ENCODE measurements at regions not wholly inside any gene's neighbourhood (a gene's known extent, or its start where the extent isn't known, plus 50 kb on each side); places are given as distances from the start of the nearest gene placed in this dataset.
A peak's percentile ranks its signal among the peaks of the same experiment; 100 is the strongest.
"Not testable (repeated sequence)": the region's sequence is repeated elsewhere in the genome, so short reads cannot be mapped to it uniquely, and the experiment has no call there.

DNA sequence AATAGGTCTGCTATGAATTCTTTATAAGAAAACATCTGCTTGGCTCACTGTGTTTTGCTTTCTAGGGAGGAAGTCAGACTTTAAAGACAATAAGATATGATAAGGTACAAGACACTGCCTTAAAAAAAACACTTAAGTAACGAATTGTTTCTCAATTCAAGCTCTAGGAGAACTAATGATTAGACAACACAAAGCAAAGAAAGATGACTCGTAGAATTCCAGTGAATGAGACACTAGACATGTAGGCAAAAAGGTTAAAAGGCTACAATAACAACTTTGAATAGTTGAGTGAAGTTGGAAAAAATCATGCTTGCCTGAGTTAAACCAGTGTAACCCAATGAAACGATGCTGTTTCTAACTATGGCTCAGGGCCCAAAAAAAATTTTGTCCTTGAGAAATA, 344.4 kb upstream of the ACTRT1 start:
- no peaks in the 10 kb centered on the region for H3K4me1 Mint-ChIP-seq
- no peaks in the 10 kb centered on the region for H3K27me3 Mint-ChIP-seq
- DNase-seq, result no peak
- peaks cover 0 to 3% of the 10 kb centered on the region in 2 donors for H3K9me3 Mint-ChIP-seq
- no peak overlapping the region for H3K4me3 Mint-ChIP-seq
- no peak overlapping the region for H3K27ac Mint-ChIP-seq
- ATAC-seq (replicated peaks), result no peak
- no peaks in the 10 kb centered on the region for H3K36me3 Mint-ChIP-seq

GRCh38 chrX:128383846-128384245, 331.6 kb upstream of the ACTRT1 start:
- DNase-seq; H3K27me3 Mint-ChIP-seq; H3K27ac Mint-ChIP-seq; H3K4me3 Mint-ChIP-seq; H3K4me1 Mint-ChIP-seq; H3K9me3 Mint-ChIP-seq; ATAC-seq (replicated peaks); H3K36me3 Mint-ChIP-seq: not testable (repeated sequence)

DNA sequence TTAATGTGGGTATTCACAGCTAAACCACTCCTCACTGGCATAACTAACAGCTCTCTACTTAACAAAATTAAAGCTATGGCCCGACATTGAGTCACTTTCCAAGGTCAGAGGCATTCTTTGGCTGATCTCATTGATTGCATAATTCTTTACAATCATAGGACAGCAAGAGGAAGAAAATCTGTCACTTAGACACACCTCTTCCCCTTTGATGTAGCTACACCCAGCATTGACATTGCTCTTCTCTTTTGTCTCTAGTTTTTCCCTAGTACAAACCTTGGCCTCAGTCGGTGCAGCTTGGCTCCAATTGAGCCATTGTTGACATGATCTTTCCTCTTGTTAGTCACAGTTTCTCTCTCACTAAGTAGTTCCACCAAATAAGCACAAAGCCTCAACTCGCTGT, 313.3 kb upstream of the ACTRT1 start:
- no peaks in the 10 kb centered on the region for H3K36me3 Mint-ChIP-seq
- H3K27ac Mint-ChIP-seq, result no peak overlapping the region
- no peak for DNase-seq
- H3K9me3 Mint-ChIP-seq, result peaks cover 0 to 3% of the 10 kb centered on the region in 2 donors
- no peaks in the 10 kb centered on the region for H3K27me3 Mint-ChIP-seq
- ATAC-seq (replicated peaks), result no peak
- no peak overlapping the region for H3K4me3 Mint-ChIP-seq
- no peaks in the 10 kb centered on the region for H3K4me1 Mint-ChIP-seq

- no peaks in the 10 kb centered on the region for H3K27me3 Mint-ChIP-seq
- H3K27ac Mint-ChIP-seq, result no peak overlapping the region
- H3K4me3 Mint-ChIP-seq, result no peak overlapping the region
- no peak for DNase-seq
- H3K4me1 Mint-ChIP-seq, result no peaks in the 10 kb centered on the region
- ATAC-seq (replicated peaks), result no peak
- H3K36me3 Mint-ChIP-seq, result no peaks in the 10 kb centered on the region
- H3K9me3 Mint-ChIP-seq, result peaks cover 2 to 4% of the 10 kb centered on the region in 2 donors
Measured at GRCh38 chrX:128335671-128336070, 283.5 kb upstream of the ACTRT1 start.

DNA sequence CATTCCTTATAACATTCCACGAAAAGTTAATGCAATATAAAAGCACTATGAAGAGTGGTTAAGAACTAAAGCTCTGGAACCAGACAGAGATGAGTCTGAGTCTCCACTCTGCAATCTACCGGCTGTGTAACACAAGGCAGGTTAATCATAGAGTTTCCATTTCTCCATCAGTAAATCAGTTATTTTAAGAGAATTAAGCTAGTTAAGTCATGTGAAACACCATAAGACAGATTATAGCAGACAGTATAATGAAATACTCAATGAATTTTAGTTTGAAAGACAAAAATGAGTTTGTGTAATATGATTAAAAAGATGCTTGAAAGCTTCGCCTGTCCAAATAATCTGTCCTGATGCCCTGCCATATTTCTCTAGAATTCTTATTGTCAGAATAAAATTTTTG, 282.6 kb upstream of the ACTRT1 start:
- DNase-seq, result no peak
- Mint-ChIP-seq H3K27me3 (no peaks in the 10 kb centered on the region), H3K36me3 (no peaks in the 10 kb centered on the region), H3K9me3 (peaks cover 2 to 4% of the 10 kb centered on the region in 2 donors), H3K4me3 (no peak overlapping the region), H3K27ac (no peak overlapping the region), H3K4me1 (no peaks in the 10 kb centered on the region)
- ATAC-seq (replicated peaks), result no peak

GRCh38 chrX:128310912-128311311, 258.7 kb upstream of the ACTRT1 start:
- Mint-ChIP-seq H3K36me3 (no peaks in the 10 kb centered on the region), H3K27ac (no peak overlapping the region), H3K27me3 (no peaks in the 10 kb centered on the region), H3K4me1 (no peaks in the 10 kb centered on the region), H3K9me3 (peaks cover 0 to 3% of the 10 kb centered on the region in 2 donors), H3K4me3 (no peak overlapping the region)
- no peak for DNase-seq
- ATAC-seq (replicated peaks), result no peak

DNA sequence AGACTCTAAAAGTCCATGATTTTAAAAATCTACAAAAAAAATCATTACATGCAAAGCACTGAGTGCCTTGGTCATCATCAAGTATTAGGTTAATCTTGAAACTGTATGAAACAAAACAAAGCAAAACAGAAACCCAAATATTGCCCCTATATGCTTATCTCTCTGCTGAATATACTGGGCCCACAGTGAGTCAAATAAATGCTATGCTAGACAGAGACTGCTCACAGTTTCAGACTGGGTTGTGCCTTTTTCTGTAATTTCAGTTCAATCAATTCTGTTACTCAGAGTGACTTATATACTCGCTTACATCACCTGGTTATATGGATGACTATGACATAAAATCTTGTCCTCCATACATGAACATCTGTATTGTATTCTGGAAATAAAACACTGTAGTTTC, 257.1 kb upstream of the ACTRT1 start:
- H3K4me1 Mint-ChIP-seq, result no peaks in the 10 kb centered on the region
- DNase-seq (no peak), ATAC-seq (replicated peaks) (no peak)
- H3K36me3 Mint-ChIP-seq, result no peaks in the 10 kb centered on the region
- peaks cover 0 to 3% of the 10 kb centered on the region in 2 donors for H3K9me3 Mint-ChIP-seq
- H3K27me3 Mint-ChIP-seq, result no peaks in the 10 kb centered on the region
- no peak overlapping the region for H3K27ac Mint-ChIP-seq
- H3K4me3 Mint-ChIP-seq, result no peak overlapping the region

GRCh38 chrX:128294198-128294597, 242.0 kb upstream of the ACTRT1 start:
- Mint-ChIP-seq H3K4me3 (no peak overlapping the region), H3K4me1 (no peaks in the 10 kb centered on the region), H3K27me3 (no peaks in the 10 kb centered on the region), H3K36me3 (no peaks in the 10 kb centered on the region), H3K9me3 (peaks cover 3 to 9% of the 10 kb centered on the region in 2 donors), H3K27ac (no peak overlapping the region)
- no peak for DNase-seq
- ATAC-seq (replicated peaks), result no peak

- Mint-ChIP-seq H3K27me3 (no peaks in the 10 kb centered on the region), H3K27ac (no peak overlapping the region), H3K4me3 (no peak overlapping the region), H3K4me1 (no peaks in the 10 kb centered on the region), H3K9me3 (peaks cover 0 to 9% of the 10 kb centered on the region in 2 donors), H3K36me3 (no peaks in the 10 kb centered on the region)
- DNase-seq, result no peak
- no peak for ATAC-seq (replicated peaks)
Measured at GRCh38 chrX:128287693-128288092, 235.5 kb upstream of the ACTRT1 start.

DNA sequence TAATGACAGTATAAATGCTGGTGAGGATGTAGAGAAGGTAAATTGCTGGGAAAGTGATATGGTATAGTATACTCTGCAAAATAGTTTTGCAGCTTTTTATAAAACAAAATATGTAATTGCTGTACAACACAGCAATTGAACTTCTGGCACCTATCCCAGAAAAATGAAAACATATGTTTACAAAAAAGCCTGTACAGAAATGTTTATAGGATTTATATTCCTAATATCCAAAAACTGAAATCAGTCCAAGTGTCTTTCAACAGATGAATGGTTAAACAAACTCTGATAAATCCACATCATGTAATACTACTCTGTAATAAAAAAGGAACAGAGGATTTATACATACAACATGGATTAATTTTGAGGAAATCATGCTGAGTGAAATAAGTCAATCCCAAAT, 198.4 kb upstream of the ACTRT1 start:
- no peak for ATAC-seq (replicated peaks)
- H3K27ac Mint-ChIP-seq, result no peak overlapping the region
- no peaks in the 10 kb centered on the region for H3K36me3 Mint-ChIP-seq
- no peak for DNase-seq
- no peaks in the 10 kb centered on the region for H3K4me1 Mint-ChIP-seq
- no peak overlapping the region for H3K4me3 Mint-ChIP-seq
- H3K9me3 Mint-ChIP-seq, result no peaks in the 10 kb centered on the region
- no peaks in the 10 kb centered on the region for H3K27me3 Mint-ChIP-seq

GRCh38 chrX:128216364-128216763, 164.2 kb upstream of the ACTRT1 start:
- no peak overlapping the region for H3K27ac Mint-ChIP-seq
- no peaks in the 10 kb centered on the region for H3K36me3 Mint-ChIP-seq
- peaks cover 4% of the 10 kb centered on the region in 2 donors for H3K9me3 Mint-ChIP-seq
- H3K4me1 Mint-ChIP-seq, result no peaks in the 10 kb centered on the region
- DNase-seq, result no peak
- no peak for ATAC-seq (replicated peaks)
- H3K4me3 Mint-ChIP-seq, result no peak overlapping the region
- no peaks in the 10 kb centered on the region for H3K27me3 Mint-ChIP-seq

DNA sequence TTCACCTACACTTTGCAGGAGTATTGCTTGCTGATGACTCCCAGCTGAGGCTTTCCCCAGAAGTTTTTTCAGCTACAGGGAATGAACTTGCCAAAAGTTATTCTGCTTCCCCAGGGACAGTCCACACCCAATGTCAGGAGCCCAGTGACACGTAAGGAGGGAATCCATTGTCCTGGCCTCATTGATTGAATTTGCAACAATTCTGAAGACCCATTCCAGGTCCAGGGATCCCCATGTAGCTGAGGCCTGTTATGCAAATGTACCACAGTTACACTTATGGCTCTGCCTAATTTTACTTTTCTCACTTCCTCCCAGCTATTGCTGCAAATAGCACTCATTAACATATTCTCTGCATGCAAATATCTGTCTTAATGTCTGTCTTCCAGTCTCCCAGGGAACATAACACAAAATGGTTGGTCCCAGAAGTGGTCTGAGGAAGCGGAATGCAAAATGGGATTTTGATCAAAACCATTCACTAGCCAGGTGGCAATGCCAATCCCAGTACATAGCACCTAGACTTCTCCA, 113.7 kb upstream of the ACTRT1 start:
- peaks cover 0 to 2% of the 10 kb centered on the region in 2 donors for H3K9me3 Mint-ChIP-seq
- no peaks in the 10 kb centered on the region for H3K36me3 Mint-ChIP-seq
- no peak for DNase-seq
- H3K4me1 Mint-ChIP-seq, result no peaks in the 10 kb centered on the region
- no peak overlapping the region for H3K27ac Mint-ChIP-seq
- no peaks in the 10 kb centered on the region for H3K27me3 Mint-ChIP-seq
- H3K4me3 Mint-ChIP-seq, result no peak overlapping the region
- no peak for ATAC-seq (replicated peaks)

DNA sequence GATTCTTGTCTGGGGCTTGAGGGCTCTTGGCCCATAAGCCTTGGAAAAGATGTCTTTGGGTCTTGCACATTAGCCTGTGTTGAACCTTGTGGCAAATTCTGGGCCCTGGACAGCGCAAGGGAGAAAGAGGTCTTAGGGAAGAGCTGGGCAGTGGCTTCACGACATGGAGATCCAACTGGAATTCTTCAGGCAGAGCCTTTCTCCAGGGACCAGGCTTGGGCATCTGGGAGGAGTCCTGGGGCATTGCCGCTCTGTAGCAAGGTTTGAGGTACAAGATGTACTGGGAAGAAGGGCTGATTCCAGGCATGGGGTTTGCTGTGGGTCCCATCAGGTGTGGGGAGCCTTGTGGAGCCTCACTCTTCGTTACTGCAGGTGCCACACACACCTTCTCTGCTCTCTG, 104.0 kb upstream of the ACTRT1 start:
- ATAC-seq (replicated peaks) (no peak), DNase-seq (no peak)
- Mint-ChIP-seq H3K4me3 (no peak overlapping the region), H3K27me3 (no peaks in the 10 kb centered on the region), H3K27ac (no peak overlapping the region), H3K4me1 (no peaks in the 10 kb centered on the region), H3K36me3 (no peaks in the 10 kb centered on the region), H3K9me3 (peaks cover 11 to 26% of the 10 kb centered on the region in 2 donors)

DNA sequence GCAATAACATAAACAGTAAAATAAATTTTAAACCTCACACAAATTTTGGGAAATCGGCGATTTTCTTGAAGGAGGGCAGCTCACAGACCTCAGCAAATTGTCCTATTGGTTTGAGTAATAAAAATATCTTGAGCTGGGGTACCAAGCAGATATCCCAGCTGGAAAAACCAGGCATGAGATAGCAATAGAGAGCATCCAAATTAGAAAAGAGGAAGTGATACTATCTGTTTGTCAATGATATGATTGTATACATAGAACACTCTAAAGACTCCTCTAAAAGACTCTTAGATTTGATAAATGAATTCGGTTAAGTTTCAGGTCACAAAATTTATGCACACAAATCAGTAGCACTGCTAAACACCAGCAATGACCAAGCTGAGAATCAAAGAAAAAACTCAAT, 90.5 kb upstream of the ACTRT1 start:
- H3K4me3 Mint-ChIP-seq, result no peak overlapping the region

DNA sequence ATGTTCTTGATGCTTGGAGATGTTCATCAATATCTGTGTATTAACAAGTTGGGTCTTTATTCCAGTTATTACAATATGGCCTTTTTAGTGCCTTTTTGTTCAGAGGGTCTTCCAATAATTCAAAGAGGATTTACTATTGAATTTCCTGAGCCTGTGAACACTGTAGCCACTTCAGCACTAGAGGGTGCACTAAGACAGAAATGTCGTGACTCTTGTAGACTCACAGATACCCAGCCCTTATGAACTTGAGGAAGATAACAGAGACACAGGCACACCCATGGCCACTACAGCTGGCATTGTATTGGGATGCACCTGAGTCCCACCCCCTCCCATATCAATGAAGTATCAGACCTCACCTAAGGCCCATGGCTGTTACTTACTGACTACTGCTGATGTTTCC, 54.4 kb upstream of the ACTRT1 start:
- H3K27ac Mint-ChIP-seq, result no peak overlapping the region
- peaks cover 0 to 1% of the 10 kb centered on the region in 2 donors for H3K9me3 Mint-ChIP-seq
- no peaks in the 10 kb centered on the region for H3K4me1 Mint-ChIP-seq
- H3K36me3 Mint-ChIP-seq, result no peaks in the 10 kb centered on the region
- H3K4me3 Mint-ChIP-seq, result no peak overlapping the region
- DNase-seq (no peak), ATAC-seq (replicated peaks) (peak in 1 of 2 donors; percentile 61)
- no peaks in the 10 kb centered on the region for H3K27me3 Mint-ChIP-seq

More for the DNA sequence above, 90.5 kb upstream of the ACTRT1 start:
- H3K4me1 Mint-ChIP-seq, result no peaks in the 10 kb centered on the region
- ATAC-seq (replicated peaks) (no peak), DNase-seq (no peak)
- no peak overlapping the region for H3K27ac Mint-ChIP-seq
- H3K27me3 Mint-ChIP-seq, result no peaks in the 10 kb centered on the region
- H3K9me3 Mint-ChIP-seq, result peaks cover 1 to 3% of the 10 kb centered on the region in 2 donors
- H3K36me3 Mint-ChIP-seq, result no peaks in the 10 kb centered on the region

GRCh38 chrX:128105659-128106058, 53.5 kb upstream of the ACTRT1 start:
- no peaks in the 10 kb centered on the region for H3K4me1 Mint-ChIP-seq
- no peak for ATAC-seq (replicated peaks)
- H3K4me3 Mint-ChIP-seq, result no peak overlapping the region
- no peaks in the 10 kb centered on the region for H3K27me3 Mint-ChIP-seq
- H3K27ac Mint-ChIP-seq, result no peak overlapping the region
- no peak for DNase-seq
- H3K36me3 Mint-ChIP-seq, result no peaks in the 10 kb centered on the region
- H3K9me3 Mint-ChIP-seq, result peaks cover 0 to 1% of the 10 kb centered on the region in 2 donors
